Hippocampal formation (tissue), 2 donors: ENCODE measurements at regions not wholly inside any gene's neighbourhood (a gene's known extent, or its start where the extent isn't known, plus 50 kb on each side); places are given as distances from the start of the nearest gene placed in this dataset.

Experiments used
- DNase-seq, 2 donors: peaks; one replicate each; lab custom pipeline; 2025; lab: John Stamatoyannopoulos, UW

DNA sequence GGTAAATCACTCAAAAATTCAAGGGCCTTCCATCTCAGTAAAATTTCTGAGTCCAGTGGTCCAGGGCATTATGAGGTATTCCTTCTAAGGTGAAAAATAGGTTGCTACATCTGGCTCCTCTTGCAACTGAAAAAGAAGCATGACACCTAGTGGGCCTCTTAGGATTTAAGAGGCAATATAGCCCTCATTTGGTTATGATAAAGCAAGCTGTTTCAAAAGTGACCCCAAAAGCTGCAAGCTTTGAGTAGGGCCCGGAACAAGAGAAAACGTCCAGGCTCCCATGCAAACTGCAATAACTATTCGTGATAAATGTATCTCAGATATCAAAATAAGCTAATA lies 1910.2 kb upstream of the PRR20A start:
- DNase-seq = no peak

DNA sequence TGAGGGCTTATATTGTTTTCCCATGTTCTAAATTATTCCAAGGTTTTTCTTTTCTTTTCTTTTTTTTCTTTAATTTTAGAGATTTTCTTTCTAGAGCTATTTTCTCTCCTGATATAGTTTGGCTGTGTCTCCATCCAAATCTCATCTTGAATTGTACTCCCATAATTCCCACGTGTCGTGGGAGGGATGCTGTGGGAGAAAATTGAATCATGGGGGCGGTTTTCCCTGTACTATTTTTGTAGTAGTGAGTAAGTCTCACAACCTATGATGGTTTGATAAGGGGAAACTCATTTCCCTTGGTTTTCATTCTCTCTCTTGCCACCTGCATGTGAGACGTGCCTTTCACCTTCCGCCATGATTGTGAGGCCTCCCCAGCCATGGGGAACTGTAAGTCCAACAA lies 1906.4 kb upstream of the PRR20A start:
- no peak for DNase-seq

DNA sequence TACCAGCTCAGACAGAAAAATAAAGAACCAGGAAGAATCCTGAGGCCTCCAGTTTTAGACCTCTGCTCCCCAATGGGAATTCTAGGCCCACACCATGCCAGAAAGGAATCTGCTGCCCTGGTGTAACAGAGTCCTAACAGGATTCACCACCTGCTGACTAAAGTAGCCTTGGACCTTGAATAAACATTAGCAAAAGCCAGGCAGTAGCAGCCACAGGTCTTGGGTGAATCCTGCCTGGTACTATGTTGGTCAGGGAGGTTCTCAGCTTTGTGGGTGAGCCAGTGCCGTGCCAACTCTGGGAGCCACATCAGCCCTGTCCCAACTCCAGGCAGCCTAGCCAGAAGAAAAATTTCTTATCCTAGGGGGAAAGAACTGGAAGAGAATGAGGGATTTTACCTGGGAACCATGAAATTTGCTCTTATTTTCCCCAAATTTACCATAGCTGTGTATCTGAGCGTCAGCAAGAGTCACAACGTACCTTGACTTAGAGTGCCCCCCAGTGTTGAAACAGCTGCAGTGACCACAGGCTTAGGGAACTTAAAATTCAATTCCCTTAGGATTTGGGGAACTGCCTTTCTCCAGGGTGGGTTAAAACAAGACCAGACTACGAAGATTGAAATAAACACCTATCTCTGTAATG lies 1895.6 kb upstream of the PRR20A start:
- no peak for DNase-seq

DNA sequence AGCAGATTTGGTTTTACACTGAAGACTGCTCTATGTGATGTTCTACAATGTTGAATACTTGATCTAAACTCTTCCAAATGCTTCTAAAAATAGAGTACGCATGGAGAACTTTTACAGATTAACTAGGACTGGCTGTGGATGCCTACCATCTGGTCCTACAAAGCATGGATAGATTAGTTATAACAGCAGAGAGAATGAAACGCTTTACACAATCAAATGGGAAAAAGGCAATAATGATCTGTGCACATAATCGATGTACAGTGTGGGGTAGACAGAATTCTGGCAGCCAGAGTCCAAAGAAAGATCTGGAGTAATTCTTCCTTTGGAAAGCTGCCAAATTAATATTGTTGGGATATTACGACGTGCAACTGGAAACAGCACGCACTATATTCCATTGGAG lies 1885.5 kb upstream of the PRR20A start:
- no peak for DNase-seq

DNA sequence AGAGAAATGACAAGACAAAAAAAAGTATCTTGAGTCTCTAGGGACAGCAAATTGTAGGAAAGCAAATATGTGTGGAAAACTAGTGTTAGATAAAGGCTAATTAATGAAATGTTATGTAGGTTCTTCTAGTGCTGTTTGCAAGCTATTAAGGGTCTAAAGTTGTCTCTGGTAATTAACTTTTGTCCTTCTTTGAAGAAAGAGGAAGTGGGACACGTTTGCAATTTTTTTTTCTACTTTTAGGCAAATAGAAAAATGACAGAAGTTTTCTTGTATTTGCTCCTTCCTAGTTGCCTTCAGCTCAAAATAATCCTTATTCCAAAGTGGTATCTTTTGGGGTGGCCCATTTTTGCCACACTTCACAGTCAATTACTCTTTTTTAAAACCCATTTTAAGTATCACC lies 1877.7 kb upstream of the PRR20A start:
- no peak for DNase-seq

DNA sequence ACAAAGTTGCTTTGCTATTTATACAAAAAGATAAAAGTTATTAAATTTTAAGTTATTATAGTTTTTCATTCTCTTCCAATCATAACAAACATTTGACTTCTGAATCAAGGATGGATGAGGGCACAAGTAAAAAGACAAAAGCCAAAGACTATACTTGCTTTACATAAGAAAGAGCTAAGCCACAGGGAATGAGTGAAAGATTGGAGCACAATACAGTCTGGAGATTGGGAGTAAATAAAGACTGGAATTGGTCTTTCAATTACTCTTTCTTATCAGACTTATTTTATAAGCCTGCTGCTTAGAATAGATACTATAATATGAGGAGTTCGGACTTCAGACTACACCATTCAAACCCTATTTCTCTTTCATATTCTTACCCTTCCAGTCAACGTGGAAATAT lies 1874.1 kb upstream of the PRR20A start:
- DNase-seq = no peak

DNA sequence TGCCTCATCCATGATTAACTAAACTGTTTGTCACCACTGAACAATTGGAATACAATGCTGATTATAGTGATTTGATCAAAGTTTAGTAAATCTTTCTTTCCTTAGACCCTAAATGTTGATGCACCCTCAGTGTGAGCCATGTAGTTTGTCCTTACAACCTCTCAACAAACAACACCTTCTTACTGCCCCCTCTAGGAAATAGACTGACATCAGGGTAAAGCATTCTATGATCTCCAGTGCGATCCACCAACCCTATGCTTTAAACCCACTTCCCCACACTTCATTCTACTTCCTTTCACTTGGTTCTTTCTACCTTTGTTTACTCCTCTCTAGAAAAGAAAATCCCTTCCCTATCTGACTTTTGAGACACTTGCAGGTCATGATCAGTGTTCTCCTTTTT lies 1842.5 kb upstream of the PRR20A start:
- no peak for DNase-seq

DNA sequence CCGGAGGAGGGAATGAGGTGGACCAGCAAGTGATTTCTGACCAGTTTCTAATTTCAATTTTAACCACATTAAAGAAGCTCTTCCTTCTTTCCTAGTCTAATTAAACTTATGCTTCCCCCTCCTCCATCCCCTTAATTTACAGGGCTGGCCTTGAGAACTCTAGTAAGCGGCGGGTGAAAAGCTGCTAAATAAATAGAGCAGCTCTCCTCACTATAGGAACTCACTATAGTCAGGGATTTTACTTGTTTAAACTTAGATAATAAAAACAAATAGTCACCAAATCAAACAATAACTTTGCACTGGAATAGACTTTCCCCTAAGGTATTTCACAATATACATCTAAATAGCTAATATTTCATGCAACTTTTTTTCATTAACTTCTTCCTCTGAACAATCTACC lies 1838.2 kb upstream of the PRR20A start:
- DNase-seq = no peak

DNA sequence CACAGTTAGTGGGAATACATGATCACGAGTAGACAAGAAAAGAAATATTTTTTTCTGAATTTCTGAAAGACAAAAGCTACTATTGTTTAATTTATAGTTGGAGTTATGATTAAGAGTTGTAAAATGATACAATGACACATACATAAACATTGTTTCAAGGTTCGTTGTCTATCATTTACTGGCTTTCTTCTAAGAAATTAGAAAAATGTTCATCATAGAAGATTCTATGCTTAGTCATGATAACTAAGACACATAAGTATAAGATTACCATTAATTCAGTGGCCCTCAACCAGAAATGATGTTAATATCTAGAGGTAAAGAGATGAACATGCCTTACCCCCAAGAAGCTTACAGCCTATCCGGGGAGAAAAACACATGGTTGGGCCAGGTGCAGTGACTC lies 1832.8 kb upstream of the PRR20A start:
- no peak for DNase-seq

DNA sequence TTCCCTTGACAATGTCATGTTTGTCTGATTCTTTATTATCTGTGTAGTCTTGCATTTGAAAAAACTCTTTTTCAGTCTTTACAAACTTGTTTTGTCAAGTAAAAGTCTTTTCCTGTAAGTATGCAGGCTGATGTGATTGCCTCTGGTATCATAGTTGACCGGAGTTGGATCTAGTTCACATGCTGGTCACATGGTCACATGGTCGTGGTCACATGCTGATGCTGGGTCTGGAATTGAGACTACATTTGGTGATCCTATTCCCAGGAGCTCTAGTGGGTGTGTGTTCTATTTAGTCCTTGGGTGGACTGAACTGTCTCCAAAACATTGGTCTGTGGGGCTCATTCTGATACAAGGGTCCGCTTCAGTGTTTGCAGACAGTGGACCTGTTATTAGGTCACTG lies 1798.8 kb upstream of the PRR20A start:
- DNase-seq = no peak

DNA sequence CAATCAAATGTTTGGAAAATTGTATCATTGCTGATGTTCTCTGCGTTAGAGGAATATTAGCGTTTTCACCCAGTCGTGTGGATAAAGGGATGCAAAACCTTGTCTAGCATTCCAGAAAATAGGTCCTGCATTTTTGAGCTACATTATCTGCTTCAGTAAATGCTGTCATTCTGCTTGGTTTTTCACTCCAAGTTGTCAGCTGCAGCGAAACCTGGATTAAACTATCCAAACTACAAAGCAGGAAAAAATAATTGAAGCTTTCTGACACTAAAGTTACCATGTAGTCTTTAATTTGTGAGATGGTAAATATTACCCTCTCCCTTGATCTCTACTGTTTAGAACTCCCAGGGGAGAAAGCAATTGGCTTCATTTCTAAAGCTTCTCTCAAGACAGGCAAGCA lies 1795.5 kb upstream of the PRR20A start:
- no peak for DNase-seq

DNA sequence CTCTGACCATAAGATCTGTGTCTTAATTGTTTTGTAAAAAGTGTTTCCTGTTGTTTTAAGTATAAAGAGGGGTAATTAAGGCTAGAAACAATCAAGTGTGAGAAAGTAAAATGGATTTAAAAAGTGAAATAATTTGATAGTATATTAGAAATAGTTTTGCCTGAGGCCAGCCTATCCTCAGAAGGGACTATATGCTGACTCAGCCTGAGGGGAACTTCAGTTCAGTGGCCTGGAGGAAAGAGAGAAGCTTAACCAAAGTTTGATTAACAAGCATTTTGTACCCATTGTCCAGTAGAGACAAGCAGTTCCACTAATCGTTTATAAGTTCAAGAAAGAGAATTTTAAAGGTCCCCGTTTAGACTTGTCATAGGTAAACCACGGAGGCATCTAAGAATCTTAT lies 1793.2 kb upstream of the PRR20A start:
- DNase-seq = no peak

DNA sequence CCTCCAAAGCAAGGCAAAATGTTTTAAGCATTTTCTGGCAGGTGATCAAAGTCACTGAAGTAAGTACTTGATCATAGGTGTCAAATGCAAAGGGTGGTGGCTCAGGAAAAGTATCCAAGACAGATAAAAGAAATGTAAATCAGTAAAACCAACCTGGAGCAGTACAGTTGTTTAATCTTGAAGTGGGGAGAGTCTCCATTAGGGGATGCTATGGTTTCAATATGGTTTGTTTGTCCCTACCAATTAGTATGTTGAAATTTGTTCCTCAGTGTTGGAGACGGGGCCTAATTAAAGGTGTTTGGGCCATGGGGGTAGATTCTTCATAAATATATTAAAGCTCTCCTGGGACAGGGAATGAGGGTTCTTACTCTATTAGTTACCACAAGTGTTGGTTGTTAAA lies 1781.7 kb upstream of the PRR20A start:
- no peak for DNase-seq

DNA sequence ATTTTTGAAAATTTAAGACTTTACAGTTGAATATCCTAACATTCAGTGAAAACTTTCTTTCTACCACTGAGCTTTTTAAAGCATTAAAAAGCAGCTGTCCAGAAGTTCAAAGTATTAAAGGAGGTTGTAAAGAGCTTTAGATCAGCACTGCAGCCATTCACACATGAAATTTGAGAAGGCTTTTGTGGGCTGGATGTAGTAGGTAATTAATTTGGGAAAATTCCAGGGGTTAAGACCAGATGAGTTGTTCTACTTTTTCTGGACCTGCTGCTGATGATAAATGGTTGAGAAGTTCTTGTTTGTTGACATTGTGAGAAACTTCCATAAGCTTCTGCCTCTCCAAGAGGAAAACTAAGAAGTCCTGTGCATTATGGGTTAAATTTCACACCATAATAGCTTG lies 1779.6 kb upstream of the PRR20A start:
- DNase-seq = no peak

DNA sequence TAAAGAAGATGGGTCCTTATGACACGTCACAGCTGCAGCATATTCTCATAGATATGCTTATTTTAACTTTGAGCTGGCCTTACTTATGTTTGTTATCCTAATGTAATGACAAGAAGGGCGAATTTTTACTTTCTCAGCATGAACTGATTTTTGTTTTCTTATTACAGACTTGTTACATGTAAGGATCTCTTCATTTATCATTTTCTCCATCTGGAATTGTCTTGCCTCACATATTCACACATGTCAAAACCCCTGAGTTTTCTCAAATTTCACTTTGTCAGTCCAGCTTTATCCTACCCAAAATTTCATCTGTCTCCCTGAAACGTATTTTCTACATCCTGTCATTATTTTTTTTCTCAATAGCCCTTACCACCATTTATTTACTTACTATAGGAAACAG lies 1774.0 kb upstream of the PRR20A start:
- no peak for DNase-seq

DNA sequence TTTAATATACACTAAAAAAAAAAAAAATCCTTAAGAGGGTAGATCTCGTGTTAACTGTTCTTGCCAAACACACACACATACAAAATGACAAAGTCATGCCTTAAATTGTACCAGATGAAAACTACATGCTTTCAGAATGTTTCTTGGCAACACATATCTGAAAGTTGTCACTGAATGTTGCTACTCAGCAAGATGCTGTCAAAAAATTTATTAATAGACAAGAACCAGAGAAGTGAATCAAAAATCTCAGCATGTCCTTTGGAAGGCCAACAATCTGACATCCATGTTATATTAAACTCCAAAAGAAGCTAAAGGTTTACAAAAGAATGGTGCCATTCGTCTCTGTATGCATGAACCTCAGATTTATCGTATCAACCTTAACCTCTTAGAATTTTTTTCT lies 1746.2 kb upstream of the PRR20A start:
- no peak for DNase-seq

DNA sequence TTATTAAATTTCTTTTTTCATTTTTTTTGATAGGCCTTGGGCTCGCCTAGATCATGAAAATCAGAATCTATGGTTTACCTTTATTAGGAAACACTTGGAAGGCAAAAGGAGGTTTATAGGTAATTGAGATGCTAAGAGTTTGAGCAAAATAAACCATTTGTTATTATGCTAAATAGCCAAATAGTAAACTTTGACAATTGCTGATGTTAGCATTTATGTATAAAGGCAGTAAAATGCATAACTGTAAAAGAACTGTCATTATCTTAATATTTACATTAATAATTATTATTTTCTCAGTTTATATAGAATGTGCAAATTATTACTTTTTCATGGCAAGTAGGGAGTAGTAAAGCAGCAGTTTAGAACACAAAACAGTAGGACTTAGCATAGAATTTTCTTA lies 1737.8 kb upstream of the PRR20A start:
- DNase-seq = no peak

DNA sequence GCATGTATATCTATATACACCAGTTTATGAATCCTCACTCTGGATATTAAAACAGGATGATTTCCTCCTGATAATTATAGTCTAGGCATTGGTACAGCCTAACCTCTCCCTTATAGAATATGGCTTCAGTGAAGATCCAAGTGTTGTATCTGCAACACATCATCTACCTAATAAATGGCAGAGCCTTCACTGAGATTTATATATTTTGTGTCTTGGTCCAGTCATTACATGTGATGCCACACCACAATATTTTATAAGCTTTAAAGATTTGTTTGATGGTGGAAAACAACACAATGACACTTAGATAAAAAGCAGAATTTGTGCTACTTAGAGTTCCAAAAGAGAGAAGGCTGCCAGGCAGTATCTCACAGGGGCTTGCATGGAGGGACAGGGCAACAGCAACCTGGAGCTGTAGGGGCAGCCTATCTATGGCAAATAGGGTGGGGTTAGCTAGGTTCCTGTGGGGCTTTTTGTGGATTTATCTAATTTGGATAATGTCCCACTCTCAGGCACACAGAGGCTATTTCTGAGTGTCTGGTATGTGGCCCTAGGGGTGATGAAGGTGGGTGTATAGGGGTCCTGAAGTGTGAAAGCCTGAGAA lies 1736.7 kb upstream of the PRR20A start:
- DNase-seq = no peak

DNA sequence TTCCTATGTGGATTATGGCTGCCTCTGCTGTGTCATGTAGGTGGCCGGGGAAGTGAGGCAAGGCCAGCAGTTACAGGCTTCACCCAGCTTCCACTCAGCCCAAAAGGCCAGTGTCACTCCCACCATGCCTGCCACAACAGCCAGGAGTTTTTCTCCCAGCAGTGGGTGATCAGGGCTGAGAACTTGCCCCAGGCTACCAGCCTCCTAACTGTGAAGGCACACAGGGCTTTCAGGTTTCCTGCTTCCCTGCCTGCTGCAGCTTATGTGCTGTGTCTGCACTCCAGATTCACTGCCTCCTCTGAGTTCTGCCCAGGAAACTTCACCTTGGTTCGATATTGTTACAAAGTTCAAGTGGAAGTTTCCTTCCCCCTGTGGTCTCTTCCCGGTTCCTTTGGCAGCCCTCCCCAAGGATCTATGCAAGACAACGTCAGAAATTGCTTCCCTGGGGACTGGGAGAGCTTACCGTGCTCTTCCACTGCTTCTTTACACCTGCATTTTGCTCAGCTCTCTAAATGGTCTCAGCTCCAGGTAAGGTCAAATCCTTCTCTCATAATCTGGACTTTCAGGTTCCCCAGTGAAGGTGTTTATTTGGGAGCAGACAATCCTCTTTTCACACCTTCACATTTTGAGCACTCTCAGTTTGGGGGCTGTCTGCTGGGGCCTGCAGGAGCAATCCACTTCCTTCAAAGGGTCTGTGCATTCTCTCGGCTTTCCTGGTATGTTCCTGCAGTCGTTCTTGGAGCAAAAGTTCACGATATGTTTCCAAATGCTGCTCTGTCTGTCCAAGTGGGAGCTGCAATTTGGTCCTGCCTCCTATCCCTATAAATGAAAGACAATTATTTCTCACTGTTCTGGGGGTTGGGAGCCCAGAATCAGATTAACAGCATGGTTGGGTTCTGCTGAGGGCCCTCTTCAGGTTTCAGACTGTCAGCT lies 1730.1 kb upstream of the PRR20A start:
- no peak for DNase-seq

DNA sequence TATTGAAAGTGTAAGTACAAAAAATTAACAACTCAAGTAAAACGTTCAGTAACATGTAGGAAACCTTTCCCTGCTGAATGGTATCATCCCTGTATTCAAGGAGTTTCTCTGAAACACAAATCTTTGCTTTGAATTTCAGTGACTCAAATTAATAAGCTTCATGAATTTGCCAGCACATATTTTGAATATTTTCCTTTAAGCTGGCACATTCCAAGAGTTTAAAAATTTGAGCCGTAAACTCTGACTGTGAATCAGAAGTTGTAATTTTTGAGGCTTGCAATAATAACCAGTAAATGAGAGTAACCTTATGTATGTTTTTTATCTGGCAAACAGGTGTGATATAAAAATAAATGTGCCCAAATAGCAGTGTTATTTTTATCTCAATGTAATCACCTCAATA lies 1722.6 kb upstream of the PRR20A start:
- DNase-seq = no peak

DNA sequence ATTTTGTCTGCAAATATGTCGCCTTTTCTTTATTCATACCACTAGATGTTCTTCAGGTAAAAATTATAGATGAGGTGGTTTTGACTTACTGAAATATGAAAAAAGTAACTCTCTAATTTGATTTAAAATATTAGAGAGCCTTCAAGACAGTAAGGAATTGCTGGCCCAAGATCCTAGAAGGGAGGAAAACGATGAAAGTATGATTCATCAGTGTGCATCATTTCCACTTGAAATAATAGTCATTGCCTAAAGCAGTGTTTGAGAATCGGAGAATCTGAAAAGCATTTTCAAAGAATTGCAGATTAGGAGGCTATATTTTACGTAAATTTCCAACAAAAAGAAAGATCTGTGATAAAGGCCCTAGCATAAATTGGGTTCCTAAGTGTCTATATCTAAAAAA lies 1707.9 kb upstream of the PRR20A start:
- DNase-seq = no peak

DNA sequence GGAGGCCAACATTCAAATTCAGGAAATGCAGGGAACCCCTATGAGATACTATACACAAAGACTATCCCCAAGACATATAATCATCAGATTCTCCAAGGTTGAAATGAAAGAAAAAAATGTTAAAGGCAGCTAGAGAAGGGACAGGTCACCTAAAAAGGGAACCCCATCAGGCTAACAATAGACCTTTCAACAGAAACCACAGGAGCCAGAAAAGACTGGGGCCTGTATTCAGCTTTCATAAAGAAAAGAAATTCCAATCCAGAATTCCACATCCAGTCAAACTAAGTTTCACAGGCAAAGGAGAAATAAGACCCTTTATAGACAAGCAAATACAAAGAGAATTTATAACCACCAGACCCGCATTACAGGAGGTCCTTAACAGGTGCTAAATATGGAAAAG lies 1703.6 kb upstream of the PRR20A start:
- DNase-seq = no peak

DNA sequence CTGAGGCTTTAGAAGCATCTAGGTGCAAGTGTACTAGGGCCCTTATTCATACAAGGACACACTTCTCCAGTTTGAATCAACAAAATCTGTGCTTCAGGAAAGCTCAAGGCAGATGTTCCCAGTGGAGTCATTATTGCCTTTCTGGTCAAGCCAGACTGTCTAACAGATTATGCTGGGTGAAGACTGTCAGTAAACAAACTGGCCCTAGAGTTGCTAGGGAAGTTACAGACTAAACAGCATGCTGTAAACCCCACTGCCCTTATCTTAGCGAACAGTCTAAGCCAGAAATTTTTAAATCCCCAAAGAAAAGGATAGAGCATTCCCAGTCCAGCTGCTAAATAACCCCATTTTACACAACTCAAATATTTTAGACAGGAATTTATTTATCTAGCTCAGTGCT lies 1701.3 kb upstream of the PRR20A start:
- DNase-seq = no peak
